ENCODE measurements at regions not wholly inside any gene's neighbourhood (a gene's known extent, or its start where the extent isn't known, plus 50 kb on each side); places are given as distances from the start of the nearest gene placed in this dataset.
"Not testable (repeated sequence)": the region's sequence is repeated elsewhere in the genome, so short reads cannot be mapped to it uniquely, and the experiment has no call there.

- no peak for DNase-seq (ENCODE audit: low spot score)
These were observed 64.8 kb upstream of the TBC1D3K start for GRCh38 chr17:37859451-37859850.

GRCh38 chr17:37858391-37858790, 65.8 kb upstream of the TBC1D3K start:
- DNase-seq (ENCODE audit: low spot score) = not testable (repeated sequence)

GRCh38 chr17:37856245-37856644, 68.0 kb upstream of the TBC1D3K start:
- no peak for DNase-seq (ENCODE audit: low spot score)

GRCh38 chr17:37849617-37849972, 74.6 kb upstream of the TBC1D3K start:
- no peak for DNase-seq (ENCODE audit: low spot score)

GRCh38 chr17:37848690-37849616, 75.3 kb upstream of the TBC1D3K start:
- no peak for DNase-seq (ENCODE audit: low spot score)

- no peak for DNase-seq (ENCODE audit: low spot score)
These were observed 76.3 kb upstream of the TBC1D3K start for GRCh38 chr17:37847811-37848331.

- no peak for DNase-seq (ENCODE audit: low spot score)
These were observed 77.1 kb upstream of the TBC1D3K start for GRCh38 chr17:37847102-37847501.

GRCh38 chr17:37844977-37845293, 79.3 kb upstream of the TBC1D3K start:
- no peak for DNase-seq (ENCODE audit: low spot score)

- peak; percentile 81 for DNase-seq (ENCODE audit: low spot score)
These were observed 79.8 kb upstream of the TBC1D3K start for GRCh38 chr17:37844158-37844976.

- DNase-seq (ENCODE audit: low spot score) = no peak
These were observed 81.8 kb upstream of the TBC1D3K start for GRCh38 chr17:37842401-37842800.

- no peak for DNase-seq (ENCODE audit: low spot score)
These were observed 83.0 kb upstream of the TBC1D3K start for GRCh38 chr17:37841232-37841631.

GRCh38 chr17:37840576-37840975, 83.6 kb upstream of the TBC1D3K start:
- no peak for DNase-seq (ENCODE audit: low spot score)

GRCh38 chr17:37839196-37839978, 84.8 kb upstream of the TBC1D3K start:
- no peak for DNase-seq (ENCODE audit: low spot score)

GRCh38 chr17:37838276-37838675, 85.9 kb upstream of the TBC1D3K start:
- no peak for DNase-seq (ENCODE audit: low spot score)

GRCh38 chr17:37836593-37836992, 87.6 kb upstream of the TBC1D3K start:
- DNase-seq (ENCODE audit: low spot score) = no peak

- DNase-seq (ENCODE audit: low spot score) = no peak
These were observed 89.3 kb upstream of the HNF1B start for GRCh38 chr17:37834168-37834567.

- DNase-seq (ENCODE audit: low spot score) = no peak
These were observed 88.5 kb upstream of the HNF1B start for GRCh38 chr17:37833237-37833859.

GRCh38 chr17:37831986-37832385, 87.1 kb upstream of the HNF1B start:
- no peak for DNase-seq (ENCODE audit: low spot score)

- DNase-seq (ENCODE audit: low spot score) = no peak
These were observed 86.6 kb upstream of the HNF1B start for GRCh38 chr17:37831492-37831891.

GRCh38 chr17:37830151-37830993, 85.5 kb upstream of the HNF1B start:
- peak; percentile 36 for DNase-seq (ENCODE audit: low spot score)

- DNase-seq (ENCODE audit: low spot score) = no peak
These were observed 84.8 kb upstream of the HNF1B start for GRCh38 chr17:37829592-37830123.

All from HuH-7 (cell line).